ENCODE measurements at regions not wholly inside any gene's neighbourhood (a gene's known extent, or its start where the extent isn't known, plus 50 kb on each side); places are given as distances from the start of the nearest gene placed in this dataset.

GRCh38 chr12:124484067-124484466 lies 83.3 kb downstream of the NCOR2 start:
- Histone ChIP-seq H3K36me3 (ENCODE audit: control insufficient read depth in 5 of 5, insufficient read depth in 5 of 5, low read length in 5 of 5) (peaks cover 0 to 69% (median 56%) of the 10 kb centered on the region in 5 donors), H3K27ac (ENCODE audit: low read depth, low read length) (no peak overlapping the region), H3K9ac (ENCODE audit: low read length in 5 of 5) (peak overlapping the region in 1 of 5 donors; percentile 7), H3K4me1 (ENCODE audit: control insufficient read depth in 5 of 5, insufficient read depth in 5 of 5, low read length in 5 of 5) (peaks cover 0 to 17% (median 5%) of the 10 kb centered on the region in 5 donors), H3K4me3 (ENCODE audit: low read depth in 1 of 5, low read length in 5 of 5) (no peak overlapping the region), H3K27me3 (ENCODE audit: control insufficient read depth in 5 of 5, insufficient read depth in 4 of 5, low read length in 5 of 5) (no peaks in the 10 kb centered on the region), H3K9me3 (ENCODE audit: control insufficient read depth in 5 of 5, low read length in 5 of 5) (no peaks in the 10 kb centered on the region)

- H3K4me3 ChIP-seq (ENCODE audit: low read depth in 1 of 5, low read length in 5 of 5) = no peak overlapping the region
- H3K9ac ChIP-seq (ENCODE audit: low read length in 5 of 5) = no peak overlapping the region
- H3K4me1 ChIP-seq (ENCODE audit: control insufficient read depth in 5 of 5, insufficient read depth in 5 of 5, low read length in 5 of 5) = peaks cover 0 to 17% (median 5%) of the 10 kb centered on the region in 5 donors
- H3K9me3 ChIP-seq (ENCODE audit: control insufficient read depth in 5 of 5, low read length in 5 of 5) = no peaks in the 10 kb centered on the region
- peaks cover 0 to 78% (median 58%) of the 10 kb centered on the region in 5 donors for H3K36me3 ChIP-seq (ENCODE audit: control insufficient read depth in 5 of 5, insufficient read depth in 5 of 5, low read length in 5 of 5)
- no peak overlapping the region for H3K27ac ChIP-seq (ENCODE audit: low read depth, low read length)
- no peaks in the 10 kb centered on the region for H3K27me3 ChIP-seq (ENCODE audit: control insufficient read depth in 5 of 5, insufficient read depth in 4 of 5, low read length in 5 of 5)
These were observed 84.3 kb downstream of the NCOR2 start for GRCh38 chr12:124482901-124483799.

GRCh38 chr12:124482567-124482893 lies 84.9 kb downstream of the NCOR2 start:
- Histone ChIP-seq H3K27me3 (ENCODE audit: control insufficient read depth in 5 of 5, insufficient read depth in 4 of 5, low read length in 5 of 5) (no peaks in the 10 kb centered on the region), H3K4me3 (ENCODE audit: low read depth in 1 of 5, low read length in 5 of 5) (no peak overlapping the region), H3K9ac (ENCODE audit: low read length in 5 of 5) (no peak overlapping the region), H3K36me3 (ENCODE audit: control insufficient read depth in 5 of 5, insufficient read depth in 5 of 5, low read length in 5 of 5) (peaks cover 0 to 84% (median 63%) of the 10 kb centered on the region in 5 donors), H3K27ac (ENCODE audit: low read depth, low read length) (no peak overlapping the region), H3K9me3 (ENCODE audit: control insufficient read depth in 5 of 5, low read length in 5 of 5) (no peaks in the 10 kb centered on the region), H3K4me1 (ENCODE audit: control insufficient read depth in 5 of 5, insufficient read depth in 5 of 5, low read length in 5 of 5) (peaks cover 0 to 17% (median 5%) of the 10 kb centered on the region in 5 donors)

- H3K27ac ChIP-seq (ENCODE audit: low read depth, low read length) = no peak overlapping the region
- H3K36me3 ChIP-seq (ENCODE audit: control insufficient read depth in 5 of 5, insufficient read depth in 5 of 5, low read length in 5 of 5) = peaks cover 0 to 89% (median 64%) of the 10 kb centered on the region in 5 donors
- H3K9me3 ChIP-seq (ENCODE audit: control insufficient read depth in 5 of 5, low read length in 5 of 5) = no peaks in the 10 kb centered on the region
These were observed 85.4 kb downstream of the NCOR2 start for GRCh38 chr12:124481772-124482566.

GRCh38 chr12:124481257-124481750 lies 86.1 kb downstream of the NCOR2 start:
- peaks cover 0 to 92% (median 64%) of the 10 kb centered on the region in 5 donors for H3K36me3 ChIP-seq (ENCODE audit: control insufficient read depth in 5 of 5, insufficient read depth in 5 of 5, low read length in 5 of 5)
- H3K4me1 ChIP-seq (ENCODE audit: control insufficient read depth in 5 of 5, insufficient read depth in 5 of 5, low read length in 5 of 5) = peaks cover 0 to 17% (median 5%) of the 10 kb centered on the region in 5 donors
- no peak overlapping the region for H3K27ac ChIP-seq (ENCODE audit: low read depth, low read length)
- no peak overlapping the region for H3K4me3 ChIP-seq (ENCODE audit: low read depth in 1 of 5, low read length in 5 of 5)
- H3K27me3 ChIP-seq (ENCODE audit: control insufficient read depth in 5 of 5, insufficient read depth in 4 of 5, low read length in 5 of 5) = no peaks in the 10 kb centered on the region
- no peaks in the 10 kb centered on the region for H3K9me3 ChIP-seq (ENCODE audit: control insufficient read depth in 5 of 5, low read length in 5 of 5)
- no peak overlapping the region for H3K9ac ChIP-seq (ENCODE audit: low read length in 5 of 5)

More at GRCh38 chr12:124481772-124482566, 85.4 kb downstream of the NCOR2 start:
- peaks cover 0 to 17% (median 5%) of the 10 kb centered on the region in 5 donors for H3K4me1 ChIP-seq (ENCODE audit: control insufficient read depth in 5 of 5, insufficient read depth in 5 of 5, low read length in 5 of 5)
- no peak overlapping the region for H3K9ac ChIP-seq (ENCODE audit: low read length in 5 of 5)
- no peak overlapping the region for H3K4me3 ChIP-seq (ENCODE audit: low read depth in 1 of 5, low read length in 5 of 5)
- H3K27me3 ChIP-seq (ENCODE audit: control insufficient read depth in 5 of 5, insufficient read depth in 4 of 5, low read length in 5 of 5) = no peaks in the 10 kb centered on the region

- Histone ChIP-seq H3K36me3 (ENCODE audit: control insufficient read depth in 5 of 5, insufficient read depth in 5 of 5, low read length in 5 of 5) (peaks cover 0 to 92% (median 64%) of the 10 kb centered on the region in 5 donors), H3K9me3 (ENCODE audit: control insufficient read depth in 5 of 5, low read length in 5 of 5) (no peaks in the 10 kb centered on the region), H3K4me1 (ENCODE audit: control insufficient read depth in 5 of 5, insufficient read depth in 5 of 5, low read length in 5 of 5) (peaks cover 0 to 17% (median 5%) of the 10 kb centered on the region in 5 donors), H3K4me3 (ENCODE audit: low read depth in 1 of 5, low read length in 5 of 5) (no peak overlapping the region), H3K9ac (ENCODE audit: low read length in 5 of 5) (no peak overlapping the region), H3K27me3 (ENCODE audit: control insufficient read depth in 5 of 5, insufficient read depth in 4 of 5, low read length in 5 of 5) (no peaks in the 10 kb centered on the region), H3K27ac (ENCODE audit: low read depth, low read length) (no peak overlapping the region)
These were observed 86.7 kb downstream of the NCOR2 start for GRCh38 chr12:124480469-124481256.

GRCh38 chr12:124479680-124480468 lies 87.5 kb downstream of the NCOR2 start:
- Histone ChIP-seq H3K27ac (ENCODE audit: low read depth, low read length) (no peak overlapping the region), H3K27me3 (ENCODE audit: control insufficient read depth in 5 of 5, insufficient read depth in 4 of 5, low read length in 5 of 5) (no peaks in the 10 kb centered on the region), H3K4me1 (ENCODE audit: control insufficient read depth in 5 of 5, insufficient read depth in 5 of 5, low read length in 5 of 5) (peaks cover 0 to 22% (median 12%) of the 10 kb centered on the region in 5 donors), H3K9ac (ENCODE audit: low read length in 5 of 5) (no peak overlapping the region), H3K9me3 (ENCODE audit: control insufficient read depth in 5 of 5, low read length in 5 of 5) (no peaks in the 10 kb centered on the region), H3K4me3 (ENCODE audit: low read depth in 1 of 5, low read length in 5 of 5) (no peak overlapping the region), H3K36me3 (ENCODE audit: control insufficient read depth in 5 of 5, insufficient read depth in 5 of 5, low read length in 5 of 5) (peaks cover 0 to 91% (median 60%) of the 10 kb centered on the region in 5 donors)

GRCh38 chr12:124478985-124479645 lies 88.3 kb downstream of the NCOR2 start:
- H3K27ac ChIP-seq (ENCODE audit: low read depth, low read length) = no peak overlapping the region
- H3K36me3 ChIP-seq (ENCODE audit: control insufficient read depth in 5 of 5, insufficient read depth in 5 of 5, low read length in 5 of 5) = peaks cover 0 to 83% (median 53%) of the 10 kb centered on the region in 5 donors
- H3K9ac ChIP-seq (ENCODE audit: low read length in 5 of 5) = no peak overlapping the region
- H3K9me3 ChIP-seq (ENCODE audit: control insufficient read depth in 5 of 5, low read length in 5 of 5) = no peaks in the 10 kb centered on the region
- no peak overlapping the region for H3K4me3 ChIP-seq (ENCODE audit: low read depth in 1 of 5, low read length in 5 of 5)
- peaks cover 0 to 28% (median 18%) of the 10 kb centered on the region in 5 donors for H3K4me1 ChIP-seq (ENCODE audit: control insufficient read depth in 5 of 5, insufficient read depth in 5 of 5, low read length in 5 of 5)
- no peaks in the 10 kb centered on the region for H3K27me3 ChIP-seq (ENCODE audit: control insufficient read depth in 5 of 5, insufficient read depth in 4 of 5, low read length in 5 of 5)
